ENCODE measurements at regions not wholly inside any gene's neighbourhood (a gene's known extent, or its start where the extent isn't known, plus 50 kb on each side); places are given as distances from the start of the nearest gene placed in this dataset.

DNA sequence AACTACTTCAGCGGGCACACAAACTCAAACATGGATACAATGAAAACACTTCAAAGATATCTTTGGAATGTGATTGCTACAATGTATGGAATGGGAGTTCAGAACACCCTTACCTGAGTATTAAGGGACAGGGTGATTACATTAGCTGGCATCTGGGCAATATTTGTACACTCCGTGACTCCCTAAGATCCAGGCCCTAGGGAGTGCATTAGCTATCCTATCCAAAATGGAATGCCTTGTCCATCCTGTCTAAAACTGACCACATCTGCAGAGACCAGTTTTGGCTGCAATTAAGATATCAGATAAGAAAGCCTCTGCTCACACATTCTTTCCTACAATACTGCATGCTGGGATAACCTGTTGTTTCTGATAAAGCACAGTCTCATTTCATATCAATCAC is 176.6 kb upstream of the EMCN start:
- TF ChIP-seq EZH2phosphoT487 (IDR thresholded peaks at IDR 0.05; ENCODE audit: borderline replicate concordance, low read length) (no peak), CTCF (conservative IDR thresholded peaks at IDR 0.05; ENCODE audit: low read depth, low read length) (no peak)
